PC-3 (cell line): ENCODE measurements at regions not wholly inside any gene's neighbourhood (a gene's known extent, or its start where the extent isn't known, plus 50 kb on each side); places are given as distances from the start of the nearest gene placed in this dataset.

ENCODE experiments used
- CTCF ChIP-seq: fragments of 300-600 bp; sonication (generic); conservative IDR thresholded peaks from 2 replicates; pipeline ENCODE4 v1.5.1; 2017; ENCODE audit warnings: antibody characterized with exemption, low read depth, mild to moderate bottlenecking, low read length
- EZH2 ChIP-seq: fragments of 300-600 bp; sonication (generic); IDR thresholded peaks from one replicate; pipeline ENCODE4 v1.6.1; 2017; ENCODE audit warnings: antibody characterized with exemption, mild to moderate bottlenecking, low read length; ENCODE audit not compliant: unreplicated experiment
- EZH2phosphoT487 ChIP-seq: fragments of 300-600 bp; sonication (generic); IDR thresholded peaks from 2 replicates; pipeline ENCODE4 v1.6.1; 2018; ENCODE audit warnings: mild to moderate bottlenecking, antibody characterized with exemption, low read length, borderline replicate concordance

GRCh38 chr2:239587841-239588240 lies 187.0 kb upstream of the HDAC4 start:
- TF ChIP-seq EZH2 (no peak), CTCF (no peak), EZH2phosphoT487 (no peak)
